OCI-LY1 (cell line): ENCODE measurements at regions not wholly inside any gene's neighbourhood (a gene's known extent, or its start where the extent isn't known, plus 50 kb on each side); places are given as distances from the start of the nearest gene placed in this dataset.

Experiments used
- CTCF ChIP-seq: fragments of 200-600 bp; sonication (generic), shearing (Covaris generic); IDR thresholded peaks from 2 replicates; pipeline ENCODE4 v1.5.1; 2017; ENCODE audit warnings: mild to moderate bottlenecking, antibody characterized with exemption, low read length, moderate library complexity, mixed read lengths
- EZH2 ChIP-seq: fragments of 200-600 bp; sonication (generic), shearing (Covaris generic); IDR thresholded peaks from 2 replicates; pipeline ENCODE4 v1.8.0; 2017; ENCODE audit warnings: borderline replicate concordance, mixed run types, mild to moderate bottlenecking, antibody characterized with exemption, low read length, moderate library complexity, mixed read lengths

DNA sequence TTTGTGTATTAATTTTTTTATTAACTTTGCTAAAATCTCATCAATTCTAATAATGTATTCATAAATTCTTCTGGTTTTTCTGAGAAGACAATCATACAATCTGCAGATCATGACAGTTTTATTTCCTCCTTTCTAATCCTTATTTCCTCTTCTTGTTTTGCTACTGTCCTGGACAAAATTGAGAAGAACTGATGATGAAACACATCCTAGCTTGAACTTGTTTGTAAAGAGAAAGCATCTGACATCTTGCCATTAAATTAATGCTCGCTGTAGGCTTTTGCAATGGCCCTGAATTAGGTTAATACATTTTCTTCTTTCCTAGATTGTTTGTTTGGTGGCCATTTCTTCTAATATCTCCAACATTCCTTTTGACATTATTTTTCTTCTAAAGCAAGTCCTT is 110.9 kb upstream of the TPM1 start:
- TF ChIP-seq CTCF (no peak), EZH2 (no peak)
